ENCODE measurements at regions not wholly inside any gene's neighbourhood (a gene's known extent, or its start where the extent isn't known, plus 50 kb on each side); places are given as distances from the start of the nearest gene placed in this dataset.

DNA sequence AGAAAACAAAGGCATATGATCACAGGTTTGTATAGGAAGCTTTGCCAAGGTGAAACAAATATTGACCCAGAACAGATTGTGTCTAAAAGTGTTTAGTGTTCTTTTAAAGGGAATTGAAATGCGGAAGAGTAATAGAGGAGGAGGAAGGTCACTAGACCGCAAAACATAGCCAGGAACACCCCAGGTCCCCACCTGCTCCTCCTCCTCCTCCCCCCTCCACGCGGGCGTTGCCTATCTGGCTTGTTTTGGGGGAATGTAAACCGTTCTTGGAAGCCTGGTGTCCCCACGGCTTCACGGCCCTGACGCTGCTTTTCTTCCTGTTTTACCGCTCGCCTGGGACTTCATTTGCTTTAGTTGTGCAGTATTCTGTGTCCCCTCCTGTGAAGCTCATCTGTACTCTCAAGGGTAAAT lies 81.0 kb upstream of the PFKP start:
- TF ChIP-seq POLR2A (IDR thresholded peaks at IDR 0.05), result no peak
- TF ChIP-seq CTCF (IDR thresholded peaks at IDR 0.05), result no peak
